ENCODE measurements at regions not wholly inside any gene's neighbourhood (a gene's known extent, or its start where the extent isn't known, plus 50 kb on each side); places are given as distances from the start of the nearest gene placed in this dataset.

GRCh38 chr2:38477006-38477405, 99.9 kb upstream of the ATL2 start:
- Histone ChIP-seq H3K4me1 (peaks cover 0 to 35% (median 0%) of the 10 kb centered on the region in 3 donors), H3K27me3 (no peaks in the 10 kb centered on the region), H3K4me3 (no peak overlapping the region), H3K9me3 (peaks cover 0 to 13% (median 0%) of the 10 kb centered on the region in 3 donors), H3K36me3 (peaks cover 0 to 7% of the 10 kb centered on the region in 2 donors), H3K27ac (peak overlapping the region in 1 of 4 donors; percentile 64)
- WGBS, 2 donors (ENCODE audit: low coverage in 1 of 2): 100% methylated on average over 1 of the region's 2 CpGs; no CpG with 5 or more reads in 1 of the 2 donors
- ATAC-seq: no peak
- TF ChIP-seq POLR2AphosphoS5 (IDR thresholded peaks at IDR 0.05) (no peak), POLR2A (IDR thresholded peaks at IDR 0.05) (no peak), EP300 (IDR thresholded peaks at IDR 0.05) (no peak), CTCF (IDR thresholded peaks at IDR 0.05) (no peak)

GRCh38 chr2:38475567-38475881, 98.5 kb upstream of the ATL2 start:
- Histone ChIP-seq H3K27me3 (no peaks in the 10 kb centered on the region), H3K36me3 (no peaks in the 10 kb centered on the region), H3K27ac (peak overlapping the region; percentile 64 to 78 (median 65)), H3K4me1 (peaks cover 0 to 38% (median 0%) of the 10 kb centered on the region in 3 donors), H3K4me3 (no peak overlapping the region), H3K9me3 (peaks cover 0 to 7% (median 0%) of the 10 kb centered on the region in 3 donors)
- no peak for ATAC-seq
- no peak for TF ChIP-seq POLR2AphosphoS5 (IDR thresholded peaks at IDR 0.05)
- TF ChIP-seq EP300 (IDR thresholded peaks at IDR 0.05): no peak
- TF ChIP-seq CTCF (IDR thresholded peaks at IDR 0.05): no peak
- WGBS, 2 donors (ENCODE audit: low coverage in 1 of 2): 84 to 93% methylated on average over 3 of the region's 3 CpGs

- H3K4me3 ChIP-seq: no peak overlapping the region
- WGBS, 2 donors (ENCODE audit: low coverage in 1 of 2): 45 to 69% methylated on average over 4 to 6 of the region's 6 CpGs
- H3K27me3 ChIP-seq: no peaks in the 10 kb centered on the region
- ATAC-seq: peak; percentile 81
- H3K4me1 ChIP-seq: peaks cover 0 to 44% (median 0%) of the 10 kb centered on the region in 3 donors
- TF ChIP-seq POLR2A (IDR thresholded peaks at IDR 0.05) (no peak), CTCF (IDR thresholded peaks at IDR 0.05) (peak in 1 of 4 experiments; percentile 52), POLR2AphosphoS5 (IDR thresholded peaks at IDR 0.05) (peak; percentile 74)
- peak overlapping the region; percentile 64 to 78 (median 65) for H3K27ac ChIP-seq
- no peaks in the 10 kb centered on the region for H3K36me3 ChIP-seq
- peaks cover 0 to 1% (median 0%) of the 10 kb centered on the region in 3 donors for H3K9me3 ChIP-seq
Observed at GRCh38 chr2:38474715-38475566, 97.9 kb upstream of the ATL2 start.

GRCh38 chr2:38474021-38474456, 97.0 kb upstream of the ATL2 start:
- TF ChIP-seq CTCF (IDR thresholded peaks at IDR 0.05) (no peak), EP300 (IDR thresholded peaks at IDR 0.05) (no peak), POLR2A (IDR thresholded peaks at IDR 0.05) (no peak), POLR2AphosphoS5 (IDR thresholded peaks at IDR 0.05) (no peak)
- peaks cover 0 to 53% (median 0%) of the 10 kb centered on the region in 3 donors for H3K4me1 ChIP-seq
- H3K27me3 ChIP-seq: no peaks in the 10 kb centered on the region
- 22 to 78% methylated on average over 3 of the region's 3 CpGs for WGBS, 2 donors (ENCODE audit: low coverage in 1 of 2)
- no peaks in the 10 kb centered on the region for H3K9me3 ChIP-seq
- no peak overlapping the region for H3K4me3 ChIP-seq
- peak overlapping the region in 3 of 4 donors; percentile 64 to 78 (median 66) for H3K27ac ChIP-seq
- ATAC-seq: no peak
- H3K36me3 ChIP-seq: no peaks in the 10 kb centered on the region

Data from gastroesophageal sphincter (tissue), 4 donors.